ENCODE measurements at regions not wholly inside any gene's neighbourhood (a gene's known extent, or its start where the extent isn't known, plus 50 kb on each side); places are given as distances from the start of the nearest gene placed in this dataset.

DNA sequence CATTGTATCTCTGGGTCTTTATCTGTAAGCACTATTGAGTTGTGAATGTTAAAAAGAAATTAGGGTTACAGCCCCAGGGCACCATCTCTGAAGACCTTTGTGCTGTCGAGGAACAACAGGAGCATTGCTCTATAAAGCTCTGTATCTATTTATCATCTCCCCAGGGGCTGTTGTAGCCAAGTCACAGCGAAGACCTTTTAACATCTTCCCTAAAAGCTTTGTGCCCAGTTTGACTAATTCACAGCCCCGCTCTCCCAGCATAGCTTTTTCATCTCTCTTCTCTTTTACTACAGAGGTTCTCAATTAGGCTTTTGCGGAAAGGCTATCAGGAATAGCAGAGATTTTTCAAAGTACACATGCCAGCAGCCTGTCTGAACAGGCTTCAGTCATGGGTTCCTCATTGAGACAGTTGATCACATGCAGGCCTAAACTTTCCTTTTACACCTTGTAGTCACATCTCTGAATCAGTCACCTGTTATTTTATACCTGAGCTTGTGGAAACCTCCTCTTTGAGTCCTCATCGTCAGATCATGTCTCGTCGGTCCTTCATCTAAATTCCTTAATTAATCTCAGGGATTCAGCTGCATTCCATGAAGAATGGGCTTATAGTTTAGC is 140.5 kb downstream of the NPR3 start:
- TF ChIP-seq, protein P1, sequence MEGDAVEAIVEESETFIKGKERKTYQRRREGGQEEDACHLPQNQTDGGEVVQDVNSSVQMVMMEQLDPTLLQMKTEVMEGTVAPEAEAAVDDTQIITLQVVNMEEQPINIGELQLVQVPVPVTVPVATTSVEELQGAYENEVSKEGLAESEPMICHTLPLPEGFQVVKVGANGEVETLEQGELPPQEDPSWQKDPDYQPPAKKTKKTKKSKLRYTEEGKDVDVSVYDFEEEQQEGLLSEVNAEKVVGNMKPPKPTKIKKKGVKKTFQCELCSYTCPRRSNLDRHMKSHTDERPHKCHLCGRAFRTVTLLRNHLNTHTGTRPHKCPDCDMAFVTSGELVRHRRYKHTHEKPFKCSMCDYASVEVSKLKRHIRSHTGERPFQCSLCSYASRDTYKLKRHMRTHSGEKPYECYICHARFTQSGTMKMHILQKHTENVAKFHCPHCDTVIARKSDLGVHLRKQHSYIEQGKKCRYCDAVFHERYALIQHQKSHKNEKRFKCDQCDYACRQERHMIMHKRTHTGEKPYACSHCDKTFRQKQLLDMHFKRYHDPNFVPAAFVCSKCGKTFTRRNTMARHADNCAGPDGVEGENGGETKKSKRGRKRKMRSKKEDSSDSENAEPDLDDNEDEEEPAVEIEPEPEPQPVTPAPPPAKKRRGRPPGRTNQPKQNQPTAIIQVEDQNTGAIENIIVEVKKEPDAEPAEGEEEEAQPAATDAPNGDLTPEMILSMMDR (IDR thresholded peaks at IDR 0.05; ENCODE audit: insufficient read depth, low read depth, low read length, missing control alignments) = no peak
- DNase-seq (ENCODE audit: low read depth) = peak; percentile 74
- no peak overlapping the region for H3K4me3 ChIP-seq (ENCODE audit: low read length)

DNA sequence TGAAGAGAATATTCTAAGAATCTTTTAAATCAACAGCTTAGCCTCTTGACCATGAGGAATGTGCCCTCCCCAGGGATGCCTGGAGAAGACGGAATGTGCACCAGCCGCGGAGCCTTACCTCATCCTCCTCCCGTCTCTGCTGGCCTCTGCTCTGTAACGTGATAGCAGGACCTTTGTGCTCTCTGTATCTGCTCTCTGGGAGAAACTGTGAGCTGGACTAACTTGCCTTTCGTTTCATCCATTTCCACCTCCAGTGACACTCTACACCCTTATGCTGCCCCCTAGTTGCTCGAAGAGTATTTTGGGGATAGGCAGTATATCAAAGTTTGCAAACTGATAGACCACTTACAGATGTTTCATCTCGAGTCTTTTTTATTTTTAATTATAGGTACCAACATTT is 141.4 kb downstream of the NPR3 start:
- H3K4me3 ChIP-seq (ENCODE audit: low read length) = no peak overlapping the region
- peak; percentile 36 for DNase-seq (ENCODE audit: low read depth)
- TF ChIP-seq, protein P1 (IDR thresholded peaks at IDR 0.05; ENCODE audit: insufficient read depth, low read depth, low read length, missing control alignments) = no peak

DNA sequence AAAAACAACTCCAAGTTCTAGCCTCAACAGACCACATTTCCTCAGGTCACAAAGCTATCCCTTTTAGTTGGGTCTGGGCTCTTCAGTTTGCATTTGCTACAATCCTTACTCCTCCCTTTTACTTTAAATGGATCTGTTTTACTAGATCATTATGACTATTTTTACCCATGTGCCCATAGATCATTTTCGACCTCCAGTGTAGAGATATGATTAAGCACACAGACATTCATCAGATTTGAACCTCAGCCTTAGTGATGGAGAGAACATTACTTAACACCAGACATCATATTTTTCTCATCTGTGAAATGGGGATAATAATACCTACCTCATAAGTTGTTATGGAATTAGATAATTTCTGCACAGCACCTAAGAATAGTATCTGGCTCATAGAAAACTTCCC is 141.9 kb downstream of the NPR3 start:
- TF ChIP-seq, protein P1 (IDR thresholded peaks at IDR 0.05; ENCODE audit: insufficient read depth, low read depth, low read length, missing control alignments) = no peak
- no peak overlapping the region for H3K4me3 ChIP-seq (ENCODE audit: low read length)
- no peak for DNase-seq (ENCODE audit: low read depth)

DNA sequence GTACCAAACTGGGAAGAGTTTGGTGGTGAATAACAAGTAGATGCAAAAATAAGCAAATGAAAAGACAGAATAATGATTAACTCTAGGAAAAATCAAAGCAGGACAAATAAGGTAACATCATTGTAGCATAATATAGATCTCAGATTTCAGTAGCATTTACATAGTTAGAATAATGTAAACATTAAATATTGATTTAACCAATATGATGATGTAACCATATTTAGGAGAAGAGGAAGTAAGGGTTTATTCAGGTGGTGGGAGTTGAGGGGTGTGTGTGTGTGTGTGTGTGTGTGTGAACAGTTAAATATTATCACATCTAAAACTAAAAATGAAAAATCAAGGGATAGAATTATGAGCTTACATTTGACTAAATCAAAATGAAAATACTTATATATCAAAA is 143.4 kb downstream of the NPR3 start:
- no peak for DNase-seq (ENCODE audit: low read depth)
- TF ChIP-seq, protein P1 (IDR thresholded peaks at IDR 0.05; ENCODE audit: insufficient read depth, low read depth, low read length, missing control alignments) = no peak
- no peak overlapping the region for H3K4me3 ChIP-seq (ENCODE audit: low read length)

DNA sequence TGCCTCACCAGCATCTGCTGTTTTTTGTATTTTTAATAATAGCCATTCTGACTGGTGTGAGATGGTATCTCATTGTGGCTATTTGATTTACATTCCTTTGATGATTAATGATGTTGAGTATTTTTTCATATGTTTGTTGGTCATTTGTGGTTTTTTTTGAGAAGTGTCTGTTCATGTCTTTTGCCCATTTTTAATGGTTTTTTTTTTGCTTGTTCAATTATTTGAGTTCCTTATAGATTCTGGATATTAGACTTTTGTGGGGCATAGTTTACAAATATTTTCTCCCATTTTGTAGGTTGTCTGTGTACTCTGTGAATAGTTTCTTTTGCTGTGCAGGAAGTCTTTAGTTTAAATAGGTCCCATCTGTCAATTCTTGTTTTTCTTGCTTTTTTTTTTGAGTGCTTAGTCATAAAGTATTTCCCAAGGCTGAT is 148.1 kb downstream of the NPR3 start:
- no peak overlapping the region for H3K4me3 ChIP-seq (ENCODE audit: low read length)
- DNase-seq (ENCODE audit: low read depth) = peak; percentile 40
- TF ChIP-seq, protein P1 (IDR thresholded peaks at IDR 0.05; ENCODE audit: insufficient read depth, low read depth, low read length, missing control alignments) = no peak

DNA sequence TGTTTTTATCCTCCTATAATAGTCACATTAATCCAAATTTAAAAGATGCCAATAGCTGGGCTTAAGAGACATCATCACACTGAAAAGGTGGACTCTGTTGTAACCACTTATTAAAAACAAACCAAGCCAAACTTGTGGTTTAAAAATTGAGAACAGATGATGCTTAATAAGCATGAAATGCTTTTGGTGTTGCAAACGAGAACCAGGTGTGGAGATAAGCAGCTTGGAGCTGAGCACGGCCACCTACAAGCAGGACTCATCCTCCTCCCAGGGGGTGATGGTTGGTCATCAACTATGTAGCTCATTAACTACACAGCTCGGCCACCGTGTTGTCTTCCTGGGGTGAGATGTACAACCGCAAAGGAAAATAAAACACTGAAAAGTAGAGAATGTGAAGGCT is 154.4 kb downstream of the NPR3 start:
- no peak overlapping the region for H3K4me3 ChIP-seq (ENCODE audit: low read length)
- DNase-seq (ENCODE audit: low read depth) = no peak
- TF ChIP-seq, protein P1 (IDR thresholded peaks at IDR 0.05; ENCODE audit: insufficient read depth, low read depth, low read length, missing control alignments) = no peak

DNA sequence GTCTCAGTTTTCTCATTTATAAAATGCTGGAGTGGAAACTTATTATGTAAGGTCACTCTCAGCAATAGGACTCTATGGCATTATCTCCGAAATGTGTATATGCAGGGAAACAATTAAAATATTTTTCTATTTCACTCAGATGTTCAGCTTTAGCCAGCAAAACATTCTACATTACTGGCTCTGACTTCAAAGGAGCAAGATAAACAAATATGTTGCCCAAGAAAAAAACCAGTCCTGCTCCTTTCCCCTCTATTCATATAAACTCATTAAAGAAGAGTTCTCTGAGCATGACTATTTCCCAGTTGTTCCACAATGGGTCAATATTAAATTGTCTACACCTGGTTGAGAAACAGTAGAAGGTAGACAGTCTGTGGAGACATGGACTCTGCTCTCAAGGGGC is 155.0 kb downstream of the NPR3 start:
- no peak overlapping the region for H3K4me3 ChIP-seq (ENCODE audit: low read length)
- TF ChIP-seq, protein P1 (IDR thresholded peaks at IDR 0.05; ENCODE audit: insufficient read depth, low read depth, low read length, missing control alignments) = no peak
- no peak for DNase-seq (ENCODE audit: low read depth)

Data from epithelial cell of esophagus (primary cell).